Activated naive CD4-positive, alpha-beta T cell treated with anti-CD3 and anti-CD28 coated beads for 36 hours (primary cell): ENCODE measurements at regions not wholly inside any gene's neighbourhood (a gene's known extent, or its start where the extent isn't known, plus 50 kb on each side); places are given as distances from the start of the nearest gene placed in this dataset.

ENCODE experiments used
- CTCF ChIA-PET: fragments of 350-600 bp; sonication (Branson Sonifier 250); formaldehyde crosslinking; loops from one replicate; lab custom pipeline; 2021; ENCODE audit warnings: antibody characterized with exemption; lab: Charles Lee
- DNase-seq: peaks from one replicate; pipeline ENCODE4 v3.0.0-alpha.2; 2020
- H3K27ac Mint-ChIP-seq: one replicate; pipeline ENCODE4 v1.8.0; 2021; ENCODE audit warnings: mild to moderate bottlenecking, mixed read lengths
- H3K27me3 Mint-ChIP-seq: one replicate; pipeline ENCODE4 v1.8.0; 2021; ENCODE audit warnings: low read depth, mixed read lengths
- H3K36me3 Mint-ChIP-seq: one replicate; pipeline ENCODE4 v1.8.0; 2021; ENCODE audit warnings: low read depth, mixed read lengths
- H3K4me1 Mint-ChIP-seq: one replicate; pipeline ENCODE4 v1.8.0; 2021; ENCODE audit warnings: low read depth, mixed read lengths
- H3K4me3 Mint-ChIP-seq: one replicate; pipeline ENCODE4 v1.8.0; 2021; ENCODE audit warnings: mild to moderate bottlenecking, moderate library complexity, mixed read lengths
- H3K9me3 Mint-ChIP-seq: one replicate; pipeline ENCODE4 v1.8.0; 2021; ENCODE audit warnings: mixed read lengths
- intact Hi-C: fragments of 100-400 bp; cut with micrococcal nuclease; formaldehyde crosslinking; loops from one replicate; pipeline ENCODE4 v1.15.1; 2023

- Mint-ChIP-seq H3K27ac (no peak overlapping the region), H3K4me1 (no peaks in the 10 kb centered on the region), H3K4me3 (no peak overlapping the region), H3K9me3 (no peaks in the 10 kb centered on the region), H3K27me3 (no peaks in the 10 kb centered on the region), H3K36me3 (no peaks in the 10 kb centered on the region)
- CTCF ChIA-PET = no interaction called here
- intact Hi-C loops = no loop called here
- DNase-seq = no peak
Measured at GRCh38 chr15:93870583-93870982, 360.8 kb upstream of the MCTP2 start.

- intact Hi-C loops = no loop called here
- Mint-ChIP-seq H3K9me3 (no peaks in the 10 kb centered on the region), H3K4me1 (no peaks in the 10 kb centered on the region), H3K4me3 (no peak overlapping the region), H3K27ac (no peak overlapping the region), H3K36me3 (no peaks in the 10 kb centered on the region), H3K27me3 (peaks cover 13% of the 10 kb centered on the region)
- DNase-seq = no peak
- CTCF ChIA-PET = no interaction called here
Measured at GRCh38 chr15:93866948-93867347, 364.4 kb upstream of the MCTP2 start.

- Mint-ChIP-seq H3K4me3 (no peak overlapping the region), H3K9me3 (no peaks in the 10 kb centered on the region), H3K36me3 (no peaks in the 10 kb centered on the region), H3K27me3 (peaks cover 13% of the 10 kb centered on the region), H3K27ac (no peak overlapping the region), H3K4me1 (no peaks in the 10 kb centered on the region)
- no peak for DNase-seq
- intact Hi-C loops = no loop called here
- CTCF ChIA-PET = no interaction called here
Measured at GRCh38 chr15:93866476-93866875, 364.9 kb upstream of the MCTP2 start.

- intact Hi-C loops = no loop called here
- peaks cover 15% of the 10 kb centered on the region for H3K27me3 Mint-ChIP-seq
- CTCF ChIA-PET = no interaction called here
Measured at GRCh38 chr15:93865586-93865985, 365.8 kb upstream of the MCTP2 start.

GRCh38 chr15:93862791-93863190, 368.6 kb upstream of the MCTP2 start:
- Mint-ChIP-seq H3K9me3 (no peaks in the 10 kb centered on the region), H3K27ac (no peak overlapping the region), H3K4me3 (no peak overlapping the region), H3K27me3 (peaks cover 16% of the 10 kb centered on the region), H3K36me3 (no peaks in the 10 kb centered on the region), H3K4me1 (no peaks in the 10 kb centered on the region)
- intact Hi-C loops = no loop called here
- CTCF ChIA-PET = no interaction called here
- no peak for DNase-seq

More at GRCh38 chr15:93865586-93865985, 365.8 kb upstream of the MCTP2 start:
- no peaks in the 10 kb centered on the region for H3K4me1 Mint-ChIP-seq
- DNase-seq = no peak
- H3K36me3 Mint-ChIP-seq = no peaks in the 10 kb centered on the region
- H3K9me3 Mint-ChIP-seq = no peaks in the 10 kb centered on the region
- H3K4me3 Mint-ChIP-seq = no peak overlapping the region
- H3K27ac Mint-ChIP-seq = no peak overlapping the region

- H3K27ac Mint-ChIP-seq = no peak overlapping the region
- H3K9me3 Mint-ChIP-seq = no peaks in the 10 kb centered on the region
- no peaks in the 10 kb centered on the region for H3K36me3 Mint-ChIP-seq
- intact Hi-C loops = no loop called here
- H3K4me1 Mint-ChIP-seq = no peaks in the 10 kb centered on the region
- peaks cover 16% of the 10 kb centered on the region for H3K27me3 Mint-ChIP-seq
- DNase-seq = no peak
- no peak overlapping the region for H3K4me3 Mint-ChIP-seq
- CTCF ChIA-PET = no interaction called here
Measured at GRCh38 chr15:93861956-93862741, 369.2 kb upstream of the MCTP2 start.

- intact Hi-C loops = no loop called here
Measured at GRCh38 chr15:93861413-93861812, 369.9 kb upstream of the MCTP2 start.

GRCh38 chr15:93860701-93861100, 370.7 kb upstream of the MCTP2 start:
- Mint-ChIP-seq H3K27ac (no peak overlapping the region), H3K4me1 (no peaks in the 10 kb centered on the region)
- intact Hi-C loops = no loop called here

More at GRCh38 chr15:93861413-93861812, 369.9 kb upstream of the MCTP2 start:
- CTCF ChIA-PET = no interaction called here
- no peaks in the 10 kb centered on the region for H3K4me1 Mint-ChIP-seq
- no peaks in the 10 kb centered on the region for H3K9me3 Mint-ChIP-seq
- H3K4me3 Mint-ChIP-seq = no peak overlapping the region
- H3K27ac Mint-ChIP-seq = no peak overlapping the region
- peaks cover 16% of the 10 kb centered on the region for H3K27me3 Mint-ChIP-seq
- DNase-seq = no peak
- no peaks in the 10 kb centered on the region for H3K36me3 Mint-ChIP-seq

GRCh38 chr15:93859176-93859575, 372.2 kb upstream of the MCTP2 start:
- Mint-ChIP-seq H3K27ac (no peak overlapping the region), H3K4me3 (no peak overlapping the region), H3K4me1 (no peaks in the 10 kb centered on the region), H3K9me3 (no peaks in the 10 kb centered on the region), H3K27me3 (peaks cover 12% of the 10 kb centered on the region), H3K36me3 (no peaks in the 10 kb centered on the region)
- DNase-seq = no peak
- intact Hi-C loops = no loop called here
- CTCF ChIA-PET = no interaction called here

More at GRCh38 chr15:93860701-93861100, 370.7 kb upstream of the MCTP2 start:
- H3K36me3 Mint-ChIP-seq = no peaks in the 10 kb centered on the region
- CTCF ChIA-PET = no interaction called here
- H3K9me3 Mint-ChIP-seq = no peaks in the 10 kb centered on the region
- DNase-seq = no peak
- peaks cover 16% of the 10 kb centered on the region for H3K27me3 Mint-ChIP-seq
- no peak overlapping the region for H3K4me3 Mint-ChIP-seq

- no peaks in the 10 kb centered on the region for H3K27me3 Mint-ChIP-seq
- CTCF ChIA-PET = no interaction called here
- H3K4me3 Mint-ChIP-seq = no peak overlapping the region
- no peak overlapping the region for H3K27ac Mint-ChIP-seq
- no peaks in the 10 kb centered on the region for H3K4me1 Mint-ChIP-seq
- no peak for DNase-seq
- intact Hi-C loops = no loop called here
- no peaks in the 10 kb centered on the region for H3K9me3 Mint-ChIP-seq
- no peaks in the 10 kb centered on the region for H3K36me3 Mint-ChIP-seq
Measured at GRCh38 chr15:93855181-93855826, 376.1 kb upstream of the MCTP2 start.

- intact Hi-C loops = no loop called here
- CTCF ChIA-PET = no interaction called here
- Mint-ChIP-seq H3K4me1 (no peaks in the 10 kb centered on the region), H3K4me3 (no peak overlapping the region), H3K36me3 (no peaks in the 10 kb centered on the region), H3K27ac (no peak overlapping the region), H3K9me3 (no peaks in the 10 kb centered on the region), H3K27me3 (no peaks in the 10 kb centered on the region)
- no peak for DNase-seq
Measured at GRCh38 chr15:93854088-93854487, 377.3 kb upstream of the MCTP2 start.

GRCh38 chr15:93852761-93853160, 378.6 kb upstream of the MCTP2 start:
- H3K9me3 Mint-ChIP-seq = no peaks in the 10 kb centered on the region
- DNase-seq = no peak
- no peaks in the 10 kb centered on the region for H3K27me3 Mint-ChIP-seq
- CTCF ChIA-PET = interaction anchor here (1.2 kb wide), 1 partner anchor 765 kb away, joined by 4 read pairs; no protein-coding TSS in a partner anchor
- H3K27ac Mint-ChIP-seq = no peak overlapping the region
- H3K4me3 Mint-ChIP-seq = no peak overlapping the region
- H3K36me3 Mint-ChIP-seq = no peaks in the 10 kb centered on the region
- H3K4me1 Mint-ChIP-seq = no peaks in the 10 kb centered on the region
- intact Hi-C loops = no loop called here

GRCh38 chr15:93848490-93848889, 382.9 kb upstream of the MCTP2 start:
- Mint-ChIP-seq H3K36me3 (no peaks in the 10 kb centered on the region), H3K27ac (no peak overlapping the region)

More at GRCh38 chr15:93848490-93848889, 382.9 kb upstream of the MCTP2 start:
- Mint-ChIP-seq H3K4me3 (no peak overlapping the region), H3K9me3 (no peaks in the 10 kb centered on the region), H3K27me3 (peaks cover 2% of the 10 kb centered on the region), H3K4me1 (no peaks in the 10 kb centered on the region)
- intact Hi-C loops = no loop called here
- DNase-seq = no peak
- CTCF ChIA-PET = no interaction called here
